ENCODE measurements at regions not wholly inside any gene's neighbourhood (a gene's known extent, or its start where the extent isn't known, plus 50 kb on each side); places are given as distances from the start of the nearest gene placed in this dataset.

DNA sequence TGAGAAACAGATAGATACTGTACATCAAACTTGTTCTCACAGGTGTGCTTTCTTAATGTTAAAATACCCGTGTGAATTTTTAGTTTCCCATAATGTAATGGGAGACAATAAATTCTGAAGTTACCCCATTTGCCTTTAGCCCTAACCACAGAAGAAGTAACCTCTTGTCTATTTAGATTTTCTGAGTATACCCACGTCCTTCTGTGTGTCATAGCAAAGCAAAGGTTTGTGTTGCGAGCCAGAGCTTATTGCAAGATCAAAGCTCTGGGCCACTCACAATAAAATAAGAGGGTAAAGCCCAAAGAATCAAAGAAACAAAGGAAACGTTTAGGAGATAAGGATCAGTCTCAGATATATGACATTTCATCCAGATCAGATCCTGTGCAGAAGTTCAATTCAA, 73.9 kb downstream of the BMP4 start:
- TF ChIP-seq, protein P1, sequence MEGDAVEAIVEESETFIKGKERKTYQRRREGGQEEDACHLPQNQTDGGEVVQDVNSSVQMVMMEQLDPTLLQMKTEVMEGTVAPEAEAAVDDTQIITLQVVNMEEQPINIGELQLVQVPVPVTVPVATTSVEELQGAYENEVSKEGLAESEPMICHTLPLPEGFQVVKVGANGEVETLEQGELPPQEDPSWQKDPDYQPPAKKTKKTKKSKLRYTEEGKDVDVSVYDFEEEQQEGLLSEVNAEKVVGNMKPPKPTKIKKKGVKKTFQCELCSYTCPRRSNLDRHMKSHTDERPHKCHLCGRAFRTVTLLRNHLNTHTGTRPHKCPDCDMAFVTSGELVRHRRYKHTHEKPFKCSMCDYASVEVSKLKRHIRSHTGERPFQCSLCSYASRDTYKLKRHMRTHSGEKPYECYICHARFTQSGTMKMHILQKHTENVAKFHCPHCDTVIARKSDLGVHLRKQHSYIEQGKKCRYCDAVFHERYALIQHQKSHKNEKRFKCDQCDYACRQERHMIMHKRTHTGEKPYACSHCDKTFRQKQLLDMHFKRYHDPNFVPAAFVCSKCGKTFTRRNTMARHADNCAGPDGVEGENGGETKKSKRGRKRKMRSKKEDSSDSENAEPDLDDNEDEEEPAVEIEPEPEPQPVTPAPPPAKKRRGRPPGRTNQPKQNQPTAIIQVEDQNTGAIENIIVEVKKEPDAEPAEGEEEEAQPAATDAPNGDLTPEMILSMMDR (IDR thresholded peaks at IDR 0.05; ENCODE audit: low read depth, low read length, poor library complexity, severe bottlenecking), result no peak
- TF ChIP-seq EZH2phosphoT487 (IDR thresholded peaks at IDR 0.05; ENCODE audit: borderline replicate concordance, low read length), result no peak

Data from DOHH2 (cell line).